Tibial artery (tissue), 4 donors: ENCODE measurements at regions not wholly inside any gene's neighbourhood (a gene's known extent, or its start where the extent isn't known, plus 50 kb on each side); places are given as distances from the start of the nearest gene placed in this dataset.
"Not testable (repeated sequence)": the region's sequence is repeated elsewhere in the genome, so short reads cannot be mapped to it uniquely, and the experiment has no call there.

ENCODE experiments used
- DNase-seq, 2 donors: peaks; one replicate each; pipeline ENCODE4 v3.0.0-alpha.2; 2019
- H3K27ac ChIP-seq, 2 donors: fragments of 200-600 bp; sonication (generic) in 1 of 2; 1 replicate in 1 of 2; 2 replicates in 1 of 2; pipeline ENCODE4 v1.5.1; 2018 to 2019; ENCODE audit warnings: mild to moderate bottlenecking in 1 of 2
- H3K27me3 ChIP-seq, 2 donors: fragments of 200-600 bp; sonication (generic) in 1 of 2; one replicate each; pipeline versions ENCODE4 v1.5.1 to v1.6.0; 2016 to 2019
- H3K36me3 ChIP-seq, 3 donors: fragments of 200-600 bp; sonication (generic) in 2 of 3; one replicate each; pipeline ENCODE4 v1.5.1; 2016 to 2019; ENCODE audit warnings: mild to moderate bottlenecking in 2 of 3
- H3K4me1 ChIP-seq, 4 donors: fragments of 200-600 bp; sonication (generic) in 2 of 4; 1 replicate in 3 of 4; 2 replicates in 1 of 4; pipeline ENCODE4 v1.5.1; 2016 to 2019
- H3K4me3 ChIP-seq, 2 donors: fragments of 200-600 bp; sonication (generic) in 1 of 2; 1 replicate in 1 of 2; 2 replicates in 1 of 2; pipeline ENCODE4 v1.5.1; 2018 to 2019; ENCODE audit warnings: mild to moderate bottlenecking in 2 of 2
- H3K9me3 ChIP-seq, 3 donors: fragments of 200-600 bp; sonication (generic) in 1 of 3; one replicate each; pipeline ENCODE4 v1.5.1; 2016 to 2019
- CTCF ChIP-seq, 2 experiments: fragments of 200-600 bp in 1 of 2; fragments of 450-650 bp in 1 of 2; IDR thresholded peaks; one replicate each; pipeline ENCODE4 v1.5.1; 2017 to 2019; ENCODE audit warnings: antibody characterized with exemption in 2 of 2, mild to moderate bottlenecking in 1 of 2, moderate library complexity in 1 of 2
- intact Hi-C: fragments of 100-400 bp; cut with DNase I; formaldehyde crosslinking; loops from one replicate; pipeline ENCODE4 v1.15.0; 2023; ENCODE audit warnings: low total_unique reads

- H3K4me3 ChIP-seq = no peak overlapping the region
- H3K36me3 ChIP-seq = no peaks in the 10 kb centered on the region
- H3K4me1 ChIP-seq = peaks cover 0 to 23% (median 18%) of the 10 kb centered on the region in 4 donors
- no peak for DNase-seq
- intact Hi-C loops = no loop called here
- no peak overlapping the region for H3K27ac ChIP-seq
- no peaks in the 10 kb centered on the region for H3K27me3 ChIP-seq
- TF ChIP-seq CTCF (IDR thresholded peaks at IDR 0.05) = no peak
- H3K9me3 ChIP-seq = no peaks in the 10 kb centered on the region
Observed at GRCh38 chr15:62510791-62511190, 345.7 kb upstream of the C2CD4B start.

GRCh38 chr15:62512904-62513303 lies 347.8 kb upstream of the C2CD4B start:
- Histone ChIP-seq H3K36me3 (no peaks in the 10 kb centered on the region), H3K4me3 (no peak overlapping the region), H3K27ac (no peak overlapping the region), H3K9me3 (no peaks in the 10 kb centered on the region), H3K4me1 (peaks cover 0 to 17% (median 2%) of the 10 kb centered on the region in 4 donors), H3K27me3 (no peaks in the 10 kb centered on the region)
- intact Hi-C loops = no loop called here
- TF ChIP-seq CTCF (IDR thresholded peaks at IDR 0.05) = no peak
- DNase-seq = no peak

GRCh38 chr15:62513893-62514292 lies 348.8 kb upstream of the C2CD4B start:
- Histone ChIP-seq H3K4me3 (no peak overlapping the region), H3K4me1 (peaks cover 0 to 17% (median 2%) of the 10 kb centered on the region in 4 donors), H3K9me3 (no peaks in the 10 kb centered on the region), H3K27me3 (no peaks in the 10 kb centered on the region), H3K36me3 (no peaks in the 10 kb centered on the region), H3K27ac (no peak overlapping the region)
- TF ChIP-seq CTCF (IDR thresholded peaks at IDR 0.05) = no peak
- DNase-seq = no peak
- intact Hi-C loops = no loop called here

- H3K27me3 ChIP-seq = no peaks in the 10 kb centered on the region
- no peaks in the 10 kb centered on the region for H3K9me3 ChIP-seq
- no peaks in the 10 kb centered on the region for H3K36me3 ChIP-seq
- peak overlapping the region in 1 of 2 donors; percentile 30 for H3K27ac ChIP-seq
- DNase-seq = no peak
- intact Hi-C loops = no loop called here
- H3K4me3 ChIP-seq = no peak overlapping the region
- no peak for TF ChIP-seq CTCF (IDR thresholded peaks at IDR 0.05)
- H3K4me1 ChIP-seq = peaks cover 0 to 17% (median 2%) of the 10 kb centered on the region in 4 donors
Observed at GRCh38 chr15:62515696-62516395, 350.8 kb upstream of the C2CD4B start.

- no peaks in the 10 kb centered on the region for H3K9me3 ChIP-seq
- DNase-seq = no peak
- TF ChIP-seq CTCF (IDR thresholded peaks at IDR 0.05) = no peak
- H3K4me1 ChIP-seq = peaks cover 0 to 17% (median 2%) of the 10 kb centered on the region in 4 donors
- no peaks in the 10 kb centered on the region for H3K27me3 ChIP-seq
- no peak overlapping the region for H3K27ac ChIP-seq
- H3K4me3 ChIP-seq = no peak overlapping the region
- no peaks in the 10 kb centered on the region for H3K36me3 ChIP-seq
- intact Hi-C loops = no loop called here
Observed at GRCh38 chr15:62517541-62517940, 352.5 kb upstream of the C2CD4B start.

GRCh38 chr15:62518666-62519065 lies 353.6 kb upstream of the C2CD4B start:
- DNase-seq, H3K36me3 ChIP-seq, H3K4me3 ChIP-seq, H3K27me3 ChIP-seq, H3K27ac ChIP-seq, intact Hi-C loops, H3K9me3 ChIP-seq: not testable (repeated sequence)
- H3K4me1 ChIP-seq = peaks cover 0 to 17% (median 2%) of the 10 kb centered on the region in 4 donors
